ENCODE measurements at regions not wholly inside any gene's neighbourhood (a gene's known extent, or its start where the extent isn't known, plus 50 kb on each side); places are given as distances from the start of the nearest gene placed in this dataset.
A peak's percentile ranks its signal among the peaks of the same experiment; 100 is the strongest.

DNA sequence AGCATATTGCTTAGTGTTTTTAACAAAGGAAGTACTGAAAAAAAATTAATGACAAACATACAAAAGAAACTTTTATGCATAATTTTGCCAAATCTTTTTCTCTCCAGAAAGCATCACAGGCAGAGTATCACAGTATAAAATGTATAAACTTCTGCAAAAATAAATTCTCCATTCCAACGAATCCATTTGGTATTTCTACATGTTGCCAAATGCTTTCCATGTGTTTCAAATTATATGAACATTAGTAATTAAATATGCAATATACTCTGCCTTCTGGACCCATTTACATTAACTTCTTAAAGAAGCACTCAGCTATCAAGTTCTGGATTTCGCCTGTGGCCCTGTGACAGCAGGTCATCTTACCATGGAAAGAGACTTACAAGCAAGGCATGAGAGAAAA, 189.1 kb upstream of the ALCAM start:
- no peak overlapping the region for H3K27ac ChIP-seq (ENCODE audit: low read depth, low read length)
- H3K4me1 ChIP-seq (ENCODE audit: control insufficient read depth, insufficient read depth, low read length) = no peaks in the 10 kb centered on the region
- H3K27me3 ChIP-seq (ENCODE audit: control insufficient read depth, insufficient read depth, low read length) = no peaks in the 10 kb centered on the region
- H3K4me3 ChIP-seq (ENCODE audit: low read depth, low read length) = no peak overlapping the region
- no peak for DNase-seq (ENCODE audit: low read depth in 4 of 6, low spot score in 6 of 6)
- no peaks in the 10 kb centered on the region for H3K36me3 ChIP-seq (ENCODE audit: control insufficient read depth, insufficient read depth, low read length)
- no CpG with 5 or more reads among the region's 2 CpGs for WGBS (ENCODE audit: insufficient coverage)
- H3K9me3 ChIP-seq (ENCODE audit: control insufficient read depth, insufficient read depth, low read length) = no peaks in the 10 kb centered on the region

DNA sequence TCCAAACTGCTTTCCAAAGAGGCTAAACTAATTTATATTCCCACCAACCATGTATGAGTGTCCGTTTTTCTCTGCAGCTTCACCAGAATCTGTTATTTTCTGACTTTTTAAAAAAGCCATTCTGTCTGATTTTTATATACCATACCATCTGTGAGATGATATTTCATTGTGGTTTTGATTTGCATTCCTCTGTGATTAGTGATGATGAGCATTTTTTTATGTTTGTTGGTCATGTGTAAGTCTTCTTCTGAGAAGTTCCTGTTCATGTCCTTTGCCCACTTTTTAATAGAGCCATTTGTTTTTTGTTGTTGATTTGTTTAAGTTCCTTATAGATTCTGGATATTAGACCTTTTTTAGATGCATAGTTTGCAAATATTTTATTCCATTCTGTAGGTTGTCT, 179.4 kb upstream of the ALCAM start:
- Histone ChIP-seq H3K27me3 (ENCODE audit: control insufficient read depth, insufficient read depth, low read length) (no peaks in the 10 kb centered on the region), H3K4me3 (ENCODE audit: low read depth, low read length) (no peak overlapping the region), H3K4me1 (ENCODE audit: control insufficient read depth, insufficient read depth, low read length) (no peaks in the 10 kb centered on the region), H3K27ac (ENCODE audit: low read depth, low read length) (no peak overlapping the region), H3K36me3 (ENCODE audit: control insufficient read depth, insufficient read depth, low read length) (no peaks in the 10 kb centered on the region), H3K9me3 (ENCODE audit: control insufficient read depth, insufficient read depth, low read length) (peaks cover 3% of the 10 kb centered on the region)
- WGBS (ENCODE audit: insufficient coverage) = no CpG with 5 or more reads among the region's 1 CpG
- no peak for DNase-seq (ENCODE audit: low read depth in 4 of 6, low spot score in 6 of 6)

DNA sequence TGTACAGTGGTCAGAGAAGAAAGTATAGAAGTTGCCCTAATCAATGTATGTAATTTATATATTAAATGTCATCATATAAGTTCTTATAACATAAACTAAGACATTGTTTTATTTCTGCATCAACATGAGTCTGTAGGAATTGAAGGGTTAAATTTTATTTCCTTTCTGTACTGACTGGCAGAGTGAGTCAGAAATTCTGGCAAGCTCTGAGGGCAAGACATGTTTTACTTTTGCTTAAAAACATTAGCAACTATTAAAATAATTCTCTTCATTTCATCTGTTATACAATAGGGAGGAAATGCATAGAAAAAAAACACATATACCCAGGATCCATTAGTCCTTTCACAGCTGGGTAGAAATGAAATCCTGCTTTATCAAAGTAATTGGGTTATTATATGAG, 171.4 kb upstream of the ALCAM start:
- no peak overlapping the region for H3K4me3 ChIP-seq (ENCODE audit: low read depth, low read length)
- H3K36me3 ChIP-seq (ENCODE audit: control insufficient read depth, insufficient read depth, low read length) = no peaks in the 10 kb centered on the region
- H3K27me3 ChIP-seq (ENCODE audit: control insufficient read depth, insufficient read depth, low read length) = no peaks in the 10 kb centered on the region
- no peak for DNase-seq (ENCODE audit: low read depth in 4 of 6, low spot score in 6 of 6)
- no peak overlapping the region for H3K27ac ChIP-seq (ENCODE audit: low read depth, low read length)
- H3K4me1 ChIP-seq (ENCODE audit: control insufficient read depth, insufficient read depth, low read length) = no peaks in the 10 kb centered on the region
- H3K9me3 ChIP-seq (ENCODE audit: control insufficient read depth, insufficient read depth, low read length) = no peaks in the 10 kb centered on the region

GRCh38 chr3:105197863-105198262, 168.8 kb upstream of the ALCAM start:
- Histone ChIP-seq H3K4me3 (ENCODE audit: low read depth, low read length) (no peak overlapping the region), H3K27me3 (ENCODE audit: control insufficient read depth, insufficient read depth, low read length) (no peaks in the 10 kb centered on the region), H3K27ac (ENCODE audit: low read depth, low read length) (no peak overlapping the region), H3K9me3 (ENCODE audit: control insufficient read depth, insufficient read depth, low read length) (no peaks in the 10 kb centered on the region), H3K4me1 (ENCODE audit: control insufficient read depth, insufficient read depth, low read length) (no peaks in the 10 kb centered on the region), H3K36me3 (ENCODE audit: control insufficient read depth, insufficient read depth, low read length) (no peaks in the 10 kb centered on the region)
- no peak for DNase-seq (ENCODE audit: low read depth in 4 of 6, low spot score in 6 of 6)
- 100% methylated on average over 1 of the region's 2 CpGs for WGBS (ENCODE audit: insufficient coverage)

GRCh38 chr3:105199217-105199616, 167.5 kb upstream of the ALCAM start:
- H3K36me3 ChIP-seq (ENCODE audit: control insufficient read depth, insufficient read depth, low read length) = no peaks in the 10 kb centered on the region
- H3K4me1 ChIP-seq (ENCODE audit: control insufficient read depth, insufficient read depth, low read length) = no peaks in the 10 kb centered on the region
- no peak overlapping the region for H3K4me3 ChIP-seq (ENCODE audit: low read depth, low read length)
- no peaks in the 10 kb centered on the region for H3K9me3 ChIP-seq (ENCODE audit: control insufficient read depth, insufficient read depth, low read length)
- H3K27me3 ChIP-seq (ENCODE audit: control insufficient read depth, insufficient read depth, low read length) = no peaks in the 10 kb centered on the region
- H3K27ac ChIP-seq (ENCODE audit: low read depth, low read length) = no peak overlapping the region
- WGBS (ENCODE audit: insufficient coverage) = 80% methylated on average over 1 of the region's 3 CpGs
- no peak for DNase-seq (ENCODE audit: low read depth in 4 of 6, low spot score in 6 of 6)

DNA sequence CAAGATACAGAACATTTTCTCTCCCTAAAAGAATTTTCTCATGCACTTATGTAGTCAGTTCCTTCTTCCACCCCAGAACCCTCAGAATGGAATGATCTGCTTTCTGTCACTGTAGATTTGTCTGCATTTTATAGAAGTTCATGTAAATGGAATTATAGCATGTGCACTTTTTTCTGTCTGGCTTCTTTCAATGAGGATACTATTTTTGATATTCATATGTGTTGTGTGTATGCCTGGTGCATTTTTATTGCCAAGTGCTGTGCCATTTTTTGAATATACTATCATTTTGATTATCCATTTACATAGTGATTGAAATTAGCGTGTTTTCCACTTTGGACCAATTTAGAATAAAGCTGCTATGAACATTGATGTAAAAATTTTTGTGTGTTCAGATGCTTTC, 156.6 kb upstream of the ALCAM start:
- DNase-seq (ENCODE audit: low read depth in 4 of 6, low spot score in 6 of 6) = peak in 1 of 6 donors; percentile 1
- Histone ChIP-seq H3K27me3 (ENCODE audit: control insufficient read depth, insufficient read depth, low read length) (no peaks in the 10 kb centered on the region), H3K4me1 (ENCODE audit: control insufficient read depth, insufficient read depth, low read length) (no peaks in the 10 kb centered on the region), H3K4me3 (ENCODE audit: low read depth, low read length) (no peak overlapping the region), H3K9me3 (ENCODE audit: control insufficient read depth, insufficient read depth, low read length) (no peaks in the 10 kb centered on the region), H3K36me3 (ENCODE audit: control insufficient read depth, insufficient read depth, low read length) (no peaks in the 10 kb centered on the region), H3K27ac (ENCODE audit: low read depth, low read length) (no peak overlapping the region)
- WGBS (ENCODE audit: insufficient coverage) = no CpG with 5 or more reads among the region's 1 CpG

DNA sequence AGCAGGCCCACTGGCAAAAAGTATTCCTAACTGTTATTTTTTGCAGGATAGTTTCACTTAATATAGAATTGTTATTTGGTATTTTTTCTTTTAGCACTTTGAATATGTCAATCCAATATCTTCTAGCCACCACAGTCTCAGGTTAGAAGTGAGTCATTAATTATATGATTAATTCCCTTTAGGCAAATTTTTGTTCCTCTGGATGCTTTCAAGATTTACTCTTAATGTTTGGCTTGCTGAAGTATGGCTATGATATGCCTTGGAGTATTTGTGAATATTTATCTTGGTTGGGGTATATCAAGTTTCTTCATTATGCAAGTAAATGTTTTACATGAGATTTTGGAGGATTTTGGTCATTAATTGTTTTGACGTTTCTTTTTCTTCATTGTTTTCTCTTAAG, 152.1 kb upstream of the ALCAM start:
- H3K36me3 ChIP-seq (ENCODE audit: control insufficient read depth, insufficient read depth, low read length) = no peaks in the 10 kb centered on the region
- DNase-seq (ENCODE audit: low read depth in 4 of 6, low spot score in 6 of 6) = no peak
- no CpG with 5 or more reads among the region's 1 CpG for WGBS (ENCODE audit: insufficient coverage)
- no peaks in the 10 kb centered on the region for H3K4me1 ChIP-seq (ENCODE audit: control insufficient read depth, insufficient read depth, low read length)
- H3K9me3 ChIP-seq (ENCODE audit: control insufficient read depth, insufficient read depth, low read length) = no peaks in the 10 kb centered on the region
- no peak overlapping the region for H3K4me3 ChIP-seq (ENCODE audit: low read depth, low read length)
- no peaks in the 10 kb centered on the region for H3K27me3 ChIP-seq (ENCODE audit: control insufficient read depth, insufficient read depth, low read length)
- H3K27ac ChIP-seq (ENCODE audit: low read depth, low read length) = no peak overlapping the region

- no peak overlapping the region for H3K27ac ChIP-seq (ENCODE audit: low read depth, low read length)
- WGBS (ENCODE audit: insufficient coverage) = 91% methylated on average over 4 of the region's 8 CpGs
- H3K4me1 ChIP-seq (ENCODE audit: control insufficient read depth, insufficient read depth, low read length) = no peaks in the 10 kb centered on the region
- H3K36me3 ChIP-seq (ENCODE audit: control insufficient read depth, insufficient read depth, low read length) = no peaks in the 10 kb centered on the region
- no peak overlapping the region for H3K4me3 ChIP-seq (ENCODE audit: low read depth, low read length)
- DNase-seq (ENCODE audit: low read depth in 4 of 6, low spot score in 6 of 6) = no peak
- no peaks in the 10 kb centered on the region for H3K9me3 ChIP-seq (ENCODE audit: control insufficient read depth, insufficient read depth, low read length)
- H3K27me3 ChIP-seq (ENCODE audit: control insufficient read depth, insufficient read depth, low read length) = no peaks in the 10 kb centered on the region
Measured at GRCh38 chr3:105222568-105223093, 144.1 kb upstream of the ALCAM start.

GRCh38 chr3:105223815-105224214, 142.9 kb upstream of the ALCAM start:
- no peak for DNase-seq (ENCODE audit: low read depth in 4 of 6, low spot score in 6 of 6)
- H3K27me3 ChIP-seq (ENCODE audit: control insufficient read depth, insufficient read depth, low read length) = no peaks in the 10 kb centered on the region
- no peaks in the 10 kb centered on the region for H3K36me3 ChIP-seq (ENCODE audit: control insufficient read depth, insufficient read depth, low read length)
- no peaks in the 10 kb centered on the region for H3K4me1 ChIP-seq (ENCODE audit: control insufficient read depth, insufficient read depth, low read length)
- no peak overlapping the region for H3K4me3 ChIP-seq (ENCODE audit: low read depth, low read length)
- WGBS (ENCODE audit: insufficient coverage) = 90% methylated on average over 5 of the region's 11 CpGs
- H3K9me3 ChIP-seq (ENCODE audit: control insufficient read depth, insufficient read depth, low read length) = no peaks in the 10 kb centered on the region
- H3K27ac ChIP-seq (ENCODE audit: low read depth, low read length) = no peak overlapping the region

DNA sequence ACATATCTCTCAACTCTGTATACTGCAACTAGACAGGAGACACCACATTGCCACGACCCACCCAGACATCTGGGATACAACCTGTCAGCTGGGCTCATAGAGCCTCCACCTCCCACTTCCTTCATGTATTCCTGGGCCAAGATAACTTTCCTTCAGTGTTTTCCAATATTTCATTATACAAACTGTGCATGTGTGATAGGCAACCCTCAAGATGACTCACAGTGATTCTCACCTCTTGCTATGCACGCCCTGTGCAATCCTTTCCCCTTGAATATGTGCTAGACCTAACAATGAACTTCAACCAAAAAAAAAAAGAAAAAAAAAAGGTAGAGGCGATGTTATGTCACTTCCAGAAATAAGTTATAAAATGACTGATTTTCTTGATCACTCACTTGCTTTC, 138.0 kb upstream of the ALCAM start:
- Histone ChIP-seq H3K27ac (ENCODE audit: low read depth, low read length) (no peak overlapping the region), H3K4me3 (ENCODE audit: low read depth, low read length) (no peak overlapping the region), H3K36me3 (ENCODE audit: control insufficient read depth, insufficient read depth, low read length) (no peaks in the 10 kb centered on the region), H3K4me1 (ENCODE audit: control insufficient read depth, insufficient read depth, low read length) (no peaks in the 10 kb centered on the region), H3K9me3 (ENCODE audit: control insufficient read depth, insufficient read depth, low read length) (no peaks in the 10 kb centered on the region), H3K27me3 (ENCODE audit: control insufficient read depth, insufficient read depth, low read length) (no peaks in the 10 kb centered on the region)
- DNase-seq (ENCODE audit: low read depth in 4 of 6, low spot score in 6 of 6) = no peak
- WGBS (ENCODE audit: insufficient coverage) = 79% methylated on average over 1 of the region's 3 CpGs
